Astrocyte (in vitro differentiated cells and primary cell): ENCODE measurements at regions not wholly inside any gene's neighbourhood (a gene's known extent, or its start where the extent isn't known, plus 50 kb on each side); places are given as distances from the start of the nearest gene placed in this dataset.

Experiments
- DNase-seq: peaks from one replicate; pipeline ENCODE4 v3.0.0-alpha.2; 2010; ENCODE audit warnings: low read depth
- FAIRE-seq: peaks from 2 replicates; lab custom pipeline; 2011; peaks lifted over from hg19 to GRCh38; lab: Jason Lieb, UNC
- H2AFZ ChIP-seq: 2 replicates; pipeline ENCODE4 v1.6.0; 2012; ENCODE audit warnings: low read depth, low read length, inconsistent platforms
- H3K27ac ChIP-seq: 2 replicates; pipeline ENCODE4 v1.5.1; 2011; ENCODE audit warnings: low read depth, low read length, inconsistent platforms
- H3K27me3 ChIP-seq: 2 replicates; pipeline ENCODE4 v1.6.0; 2011; ENCODE audit warnings: low read length, inconsistent platforms; ENCODE audit not compliant: insufficient read depth
- H3K36me3 ChIP-seq: 2 replicates; pipeline ENCODE4 v1.5.1; 2011; ENCODE audit warnings: low read length, inconsistent platforms; ENCODE audit not compliant: insufficient read depth
- H3K4me1 ChIP-seq: 2 replicates; pipeline ENCODE4 v1.5.1; 2011; ENCODE audit warnings: low read length, inconsistent platforms; ENCODE audit not compliant: insufficient read depth
- H3K4me2 ChIP-seq: 2 replicates; pipeline ENCODE4 v1.6.0; 2012; ENCODE audit warnings: low read length, inconsistent platforms
- H3K4me3 ChIP-seq: 2 replicates; pipeline ENCODE4 v1.5.1; 2011; ENCODE audit warnings: low read depth, mild to moderate bottlenecking, low read length, inconsistent platforms; ENCODE audit not compliant: insufficient read depth
- H3K79me2 ChIP-seq: 2 replicates; pipeline ENCODE4 v1.6.0; 2012; ENCODE audit warnings: mild to moderate bottlenecking, low read length, inconsistent platforms; ENCODE audit not compliant: insufficient read depth
- H3K9ac ChIP-seq: 2 replicates; pipeline ENCODE4 v1.6.0; 2012; ENCODE audit warnings: mild to moderate bottlenecking, low read length, inconsistent platforms
- H3K9me3 ChIP-seq: 2 replicates; pipeline ENCODE4 v1.5.1; 2012; ENCODE audit warnings: low read depth, mild to moderate bottlenecking, low read length, inconsistent platforms; ENCODE audit not compliant: insufficient read depth
- H4K20me1 ChIP-seq: 2 replicates; pipeline ENCODE4 v1.6.0; 2012; ENCODE audit warnings: low read length, inconsistent platforms; ENCODE audit not compliant: insufficient read depth
- H3K27ac Mint-ChIP-seq: one replicate; pipeline ENCODE4 v1.8.0; 2021; ENCODE audit warnings: mild to moderate bottlenecking, mixed read lengths; ENCODE audit not compliant: unreplicated experiment
- H3K27me3 Mint-ChIP-seq: one replicate; pipeline ENCODE4 v1.8.0; 2021; ENCODE audit warnings: low read depth, mixed read lengths; ENCODE audit not compliant: unreplicated experiment
- H3K36me3 Mint-ChIP-seq: one replicate; pipeline ENCODE4 v1.8.0; 2021; ENCODE audit warnings: low read depth, mixed read lengths; ENCODE audit not compliant: unreplicated experiment
- H3K4me1 Mint-ChIP-seq: one replicate; pipeline ENCODE4 v1.8.0; 2021; ENCODE audit warnings: low read depth, mixed read lengths; ENCODE audit not compliant: unreplicated experiment
- H3K4me3 Mint-ChIP-seq: one replicate; pipeline ENCODE4 v1.8.0; 2021; ENCODE audit warnings: mild to moderate bottlenecking, moderate library complexity, mixed read lengths; ENCODE audit not compliant: unreplicated experiment
- H3K9me3 Mint-ChIP-seq: one replicate; pipeline ENCODE4 v1.8.0; 2021; ENCODE audit warnings: mild to moderate bottlenecking, mixed read lengths; ENCODE audit not compliant: unreplicated experiment
- CTCF ChIP-seq: IDR thresholded peaks from 2 replicates; pipeline ENCODE4 v1.5.1; 2011; ENCODE audit warnings: low read depth, mild to moderate bottlenecking, inconsistent platforms, low read length, moderate library complexity; ENCODE audit not compliant: insufficient read depth
- EZH2 ChIP-seq: IDR thresholded peaks from 2 replicates; pipeline ENCODE4 v1.6.1; 2012; ENCODE audit warnings: mild to moderate bottlenecking, low read length, inconsistent platforms; ENCODE audit not compliant: insufficient read depth

GRCh38 chr3:111336511-111336910 is 205.5 kb upstream of the CD96 start:
- H3K4me1 ChIP-seq, result peaks cover 10% of the 10 kb centered on the region
- no peaks in the 10 kb centered on the region for H3K27me3 ChIP-seq
- H3K4me1 Mint-ChIP-seq, result peaks cover 36% of the 10 kb centered on the region
- no peaks in the 10 kb centered on the region for H3K9me3 ChIP-seq
- no peaks in the 10 kb centered on the region for H4K20me1 ChIP-seq
- no peak overlapping the region for H3K4me3 Mint-ChIP-seq
- H3K36me3 Mint-ChIP-seq, result peaks cover 1% of the 10 kb centered on the region
- H3K79me2 ChIP-seq, result no peaks in the 10 kb centered on the region
- FAIRE-seq (no peak), DNase-seq (peak; percentile 36)
- peak overlapping the region; percentile 19 for H2AFZ ChIP-seq
- H3K4me3 ChIP-seq, result no peak overlapping the region
- H3K36me3 ChIP-seq, result no peaks in the 10 kb centered on the region
- H3K27me3 Mint-ChIP-seq, result no peaks in the 10 kb centered on the region
- TF ChIP-seq CTCF, result no peak
- no peak for TF ChIP-seq EZH2
- H3K27ac Mint-ChIP-seq, result peak overlapping the region; percentile 14
- peaks cover 7% of the 10 kb centered on the region for H3K9me3 Mint-ChIP-seq
- H3K4me2 ChIP-seq, result peak overlapping the region; percentile 37
- H3K9ac ChIP-seq, result no peak overlapping the region
- H3K27ac ChIP-seq, result no peak overlapping the region

GRCh38 chr3:111338059-111338698 is 203.8 kb upstream of the CD96 start:
- H3K9ac ChIP-seq, result no peak overlapping the region
- no peak overlapping the region for H2AFZ ChIP-seq
- Mint-ChIP-seq H3K27me3 (no peaks in the 10 kb centered on the region), H3K9me3 (peaks cover 15% of the 10 kb centered on the region), H3K27ac (peak overlapping the region; percentile 66), H3K4me1 (peaks cover 31% of the 10 kb centered on the region), H3K4me3 (no peak overlapping the region), H3K36me3 (peaks cover 1% of the 10 kb centered on the region)
- TF ChIP-seq CTCF, result peak; percentile 83
- no peak for TF ChIP-seq EZH2
- no peak overlapping the region for H3K4me2 ChIP-seq
- no peak overlapping the region for H3K4me3 ChIP-seq
- H3K79me2 ChIP-seq, result no peaks in the 10 kb centered on the region
- DNase-seq (peak; percentile 54), FAIRE-seq (peak; percentile 70)
- no peaks in the 10 kb centered on the region for H3K36me3 ChIP-seq
- H3K27ac ChIP-seq, result no peak overlapping the region
- H3K4me1 ChIP-seq, result peaks cover 10% of the 10 kb centered on the region
- H4K20me1 ChIP-seq, result no peaks in the 10 kb centered on the region
- H3K9me3 ChIP-seq, result no peaks in the 10 kb centered on the region
- H3K27me3 ChIP-seq, result no peaks in the 10 kb centered on the region

- Mint-ChIP-seq H3K27ac (no peak overlapping the region), H3K36me3 (peaks cover 1% of the 10 kb centered on the region), H3K4me3 (no peak overlapping the region), H3K27me3 (no peaks in the 10 kb centered on the region), H3K4me1 (peaks cover 25% of the 10 kb centered on the region), H3K9me3 (peaks cover 15% of the 10 kb centered on the region)
- H2AFZ ChIP-seq, result no peak overlapping the region
- no peaks in the 10 kb centered on the region for H3K79me2 ChIP-seq
- H3K27me3 ChIP-seq, result no peaks in the 10 kb centered on the region
- no peaks in the 10 kb centered on the region for H3K9me3 ChIP-seq
- H3K4me2 ChIP-seq, result no peak overlapping the region
- H3K4me1 ChIP-seq, result peaks cover 5% of the 10 kb centered on the region
- no peak for TF ChIP-seq EZH2
- TF ChIP-seq CTCF, result no peak
- H3K4me3 ChIP-seq, result no peak overlapping the region
- FAIRE-seq (peak; percentile 52), DNase-seq (no peak)
- H3K9ac ChIP-seq, result no peak overlapping the region
- H4K20me1 ChIP-seq, result no peaks in the 10 kb centered on the region
- no peaks in the 10 kb centered on the region for H3K36me3 ChIP-seq
- no peak overlapping the region for H3K27ac ChIP-seq
These were observed 203.0 kb upstream of the CD96 start for GRCh38 chr3:111339017-111339416.
